Sigmoid colon (tissue), 6 donors: ENCODE measurements at regions not wholly inside any gene's neighbourhood (a gene's known extent, or its start where the extent isn't known, plus 50 kb on each side); places are given as distances from the start of the nearest gene placed in this dataset.

Experiments
- DNase-seq: peaks from one replicate; pipeline ENCODE4 v3.0.0-alpha.2; 2019
- H3K27ac ChIP-seq, 4 donors: fragments of 200-600 bp; sonication (generic); one replicate each; pipeline ENCODE4 v1.5.1; 2016 to 2019; ENCODE audit warnings: mild to moderate bottlenecking in 1 of 4
- H3K27me3 ChIP-seq, 3 donors: fragments of 200-600 bp; sonication (generic); one replicate each; pipeline ENCODE4 v1.5.1; 2019; ENCODE audit warnings: mild to moderate bottlenecking in 1 of 3
- H3K36me3 ChIP-seq, 4 donors: fragments of 200-600 bp; sonication (generic); one replicate each; pipeline ENCODE4 v1.5.1; 2016 to 2019
- H3K4me1 ChIP-seq, 4 donors: fragments of 200-600 bp; sonication (generic); one replicate each; pipeline ENCODE4 v1.5.1; 2017 to 2019
- H3K4me3 ChIP-seq, 4 donors: fragments of 200-600 bp; sonication (generic); one replicate each; pipeline ENCODE4 v1.5.1; 2017 to 2019; ENCODE audit warnings: mild to moderate bottlenecking in 2 of 4, moderate library complexity in 1 of 4
- H3K9me3 ChIP-seq, 4 donors: fragments of 200-600 bp in 3 of 4; sonication (generic) in 3 of 4; one replicate each; pipeline versions ENCODE4 v1.5.1 to v1.6.1; 2013 to 2019
- CTCF ChIP-seq, 4 experiments: fragments of 450-650 bp in 3 of 4; fragments of 200-600 bp in 1 of 4; IDR thresholded peaks; one replicate each; pipeline ENCODE4 v1.5.1; 2016 to 2019; ENCODE audit warnings: antibody characterized with exemption in 4 of 4, mild to moderate bottlenecking in 3 of 4, moderate library complexity in 2 of 4
- EP300 ChIP-seq, 4 donors: sonication (generic); formaldehyde crosslinking; IDR thresholded peaks; one replicate each; pipeline ENCODE4 v1.6.1; 2017; ENCODE audit warnings: antibody characterized with exemption in 4 of 4
- POLR2A ChIP-seq, 2 donors: fragments of 450-650 bp; IDR thresholded peaks; one replicate each; pipeline ENCODE4 v1.6.1; 2016; ENCODE audit warnings: antibody characterized with exemption in 2 of 2, mild to moderate bottlenecking in 2 of 2, moderate library complexity in 2 of 2
- POLR2AphosphoS5 ChIP-seq, 4 donors: sonication (generic); formaldehyde crosslinking; IDR thresholded peaks; one replicate each; pipeline ENCODE4 v1.6.1; 2017; ENCODE audit warnings: antibody characterized with exemption in 4 of 4
- WGBS, 2 donors: extraction: QIAGEN DNeasy Blood & Tissue Kit; methylation state at CpG; one replicate each; pipeline ENCODE4 v1.1.7; 2013; 5-methylcytosine and 5-hydroxymethylcytosine counted together
- intact Hi-C: fragments of 100-400 bp; cut with DNase I; formaldehyde crosslinking; loops from one replicate; pipeline ENCODE4 v1.15.1; 2023
- donor health status: healthy with polysubstance abuse.
- donor health status: healthy.

GRCh38 chr2:4368907-4369306 lies 665.5 kb downstream of the DCDC2C start:
- WGBS, 2 donors, result 92 to 93% methylated on average over 4 of the region's 4 CpGs
- H3K27ac ChIP-seq, result no peak overlapping the region
- peaks cover 0 to 12% (median 2%) of the 10 kb centered on the region in 4 donors for H3K9me3 ChIP-seq
- intact Hi-C loops, result no loop called here
- no peak for DNase-seq
- TF ChIP-seq CTCF (IDR thresholded peaks at IDR 0.05) (no peak), POLR2AphosphoS5 (IDR thresholded peaks at IDR 0.05) (no peak), POLR2A (IDR thresholded peaks at IDR 0.05) (no peak), EP300 (IDR thresholded peaks at IDR 0.05) (no peak)
- H3K36me3 ChIP-seq, result no peaks in the 10 kb centered on the region
- no peaks in the 10 kb centered on the region for H3K27me3 ChIP-seq
- H3K4me1 ChIP-seq, result no peaks in the 10 kb centered on the region
- H3K4me3 ChIP-seq, result no peak overlapping the region

GRCh38 chr2:4369826-4370419 lies 666.5 kb downstream of the DCDC2C start:
- Histone ChIP-seq H3K36me3 (no peaks in the 10 kb centered on the region), H3K27me3 (no peaks in the 10 kb centered on the region), H3K9me3 (peaks cover 0 to 12% (median 2%) of the 10 kb centered on the region in 4 donors), H3K27ac (no peak overlapping the region), H3K4me3 (no peak overlapping the region), H3K4me1 (no peaks in the 10 kb centered on the region)
- DNase-seq, result no peak
- intact Hi-C loops, result no loop called here
- 27 to 53% methylated on average over 3 of the region's 3 CpGs for WGBS, 2 donors
- TF ChIP-seq POLR2A (IDR thresholded peaks at IDR 0.05), result no peak
- no peak for TF ChIP-seq CTCF (IDR thresholded peaks at IDR 0.05)
- TF ChIP-seq POLR2AphosphoS5 (IDR thresholded peaks at IDR 0.05), result no peak
- TF ChIP-seq EP300 (IDR thresholded peaks at IDR 0.05), result no peak

GRCh38 chr2:4370422-4371090 lies 667.2 kb downstream of the DCDC2C start:
- no peaks in the 10 kb centered on the region for H3K4me1 ChIP-seq
- WGBS, 2 donors, result 67 to 73% methylated on average over 3 of the region's 3 CpGs
- DNase-seq, result no peak
- no peaks in the 10 kb centered on the region for H3K36me3 ChIP-seq
- intact Hi-C loops, result no loop called here
- no peak overlapping the region for H3K27ac ChIP-seq
- H3K9me3 ChIP-seq, result peaks cover 0 to 12% (median 2%) of the 10 kb centered on the region in 4 donors
- no peak for TF ChIP-seq CTCF (IDR thresholded peaks at IDR 0.05)
- no peak for TF ChIP-seq POLR2A (IDR thresholded peaks at IDR 0.05)
- no peak for TF ChIP-seq POLR2AphosphoS5 (IDR thresholded peaks at IDR 0.05)
- no peak for TF ChIP-seq EP300 (IDR thresholded peaks at IDR 0.05)
- H3K27me3 ChIP-seq, result no peaks in the 10 kb centered on the region
- H3K4me3 ChIP-seq, result no peak overlapping the region

GRCh38 chr2:4381049-4381448 lies 677.7 kb downstream of the DCDC2C start:
- TF ChIP-seq EP300 (IDR thresholded peaks at IDR 0.05), result no peak
- TF ChIP-seq POLR2AphosphoS5 (IDR thresholded peaks at IDR 0.05), result no peak
- TF ChIP-seq CTCF (IDR thresholded peaks at IDR 0.05), result no peak
- TF ChIP-seq POLR2A (IDR thresholded peaks at IDR 0.05), result no peak
- Histone ChIP-seq H3K27me3 (no peaks in the 10 kb centered on the region), H3K27ac (no peak overlapping the region), H3K9me3 (no peaks in the 10 kb centered on the region), H3K4me3 (no peak overlapping the region), H3K36me3 (no peaks in the 10 kb centered on the region), H3K4me1 (no peaks in the 10 kb centered on the region)
- intact Hi-C loops, result no loop called here
- DNase-seq, result no peak
- 31 to 32% methylated on average over 5 of the region's 5 CpGs for WGBS, 2 donors
